ENCODE measurements at regions not wholly inside any gene's neighbourhood (a gene's known extent, or its start where the extent isn't known, plus 50 kb on each side); places are given as distances from the start of the nearest gene placed in this dataset.

DNA sequence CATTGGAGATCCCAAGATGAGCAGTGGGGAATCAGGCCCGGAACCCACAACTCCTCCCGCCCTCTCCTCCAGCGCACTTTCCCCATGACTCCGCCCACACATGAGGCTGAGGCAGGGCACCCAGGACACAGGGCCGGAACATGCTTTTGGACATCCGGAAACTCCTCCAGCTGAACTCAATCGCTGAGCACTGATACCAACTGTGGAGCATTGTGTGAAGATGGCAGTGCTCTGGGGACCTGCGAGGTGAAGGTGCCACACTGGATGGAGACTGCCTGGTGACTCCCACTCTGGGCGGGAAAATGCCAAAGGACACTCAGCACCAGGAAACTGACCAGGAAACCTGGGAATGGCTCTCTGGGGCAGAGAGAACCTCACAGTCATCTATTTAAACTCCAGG, 189.1 kb downstream of the FAM43A start:
- H3K9me2 ChIP-seq (ENCODE audit: insufficient read depth) = no peaks in the 10 kb centered on the region
- H3K27ac ChIP-seq (ENCODE audit: low read depth) = no peak overlapping the region
- ATAC-seq = no peak
- H3K79me2 ChIP-seq (replicated peaks; ENCODE audit: insufficient read depth) = no peaks in the 10 kb centered on the region
- no peaks in the 10 kb centered on the region for H3K9me3 Mint-ChIP-seq
- no peaks in the 10 kb centered on the region for H3K36me3 Mint-ChIP-seq (ENCODE audit: low read depth)
- no peak overlapping the region for H2AFZ ChIP-seq
- H3F3A ChIP-seq (replicated peaks; ENCODE audit: low read depth) = no peaks in the 10 kb centered on the region
- no peak overlapping the region for H3K4me3 ChIP-seq
- DNase-seq (ENCODE audit: low spot score) = no peak
- H3K36me3 ChIP-seq (ENCODE audit: insufficient read depth) = no peaks in the 10 kb centered on the region
- TF ChIP-seq ZNF331 (CRISPR knock-in tag; IDR thresholded peaks at IDR 0.05; ENCODE audit: low read depth) = no peak
- TF ChIP-seq EZH2phosphoT487 (IDR thresholded peaks at IDR 0.05; ENCODE audit: unreplicated experiment) = no peak
- TF ChIP-seq ZNF114 (CRISPR knock-in tag; IDR thresholded peaks at IDR 0.05) = no peak
- TF ChIP-seq EZH2 (IDR thresholded peaks at IDR 0.05; ENCODE audit: low read depth, unreplicated experiment) = no peak
- TF ChIP-seq, protein P1, sequence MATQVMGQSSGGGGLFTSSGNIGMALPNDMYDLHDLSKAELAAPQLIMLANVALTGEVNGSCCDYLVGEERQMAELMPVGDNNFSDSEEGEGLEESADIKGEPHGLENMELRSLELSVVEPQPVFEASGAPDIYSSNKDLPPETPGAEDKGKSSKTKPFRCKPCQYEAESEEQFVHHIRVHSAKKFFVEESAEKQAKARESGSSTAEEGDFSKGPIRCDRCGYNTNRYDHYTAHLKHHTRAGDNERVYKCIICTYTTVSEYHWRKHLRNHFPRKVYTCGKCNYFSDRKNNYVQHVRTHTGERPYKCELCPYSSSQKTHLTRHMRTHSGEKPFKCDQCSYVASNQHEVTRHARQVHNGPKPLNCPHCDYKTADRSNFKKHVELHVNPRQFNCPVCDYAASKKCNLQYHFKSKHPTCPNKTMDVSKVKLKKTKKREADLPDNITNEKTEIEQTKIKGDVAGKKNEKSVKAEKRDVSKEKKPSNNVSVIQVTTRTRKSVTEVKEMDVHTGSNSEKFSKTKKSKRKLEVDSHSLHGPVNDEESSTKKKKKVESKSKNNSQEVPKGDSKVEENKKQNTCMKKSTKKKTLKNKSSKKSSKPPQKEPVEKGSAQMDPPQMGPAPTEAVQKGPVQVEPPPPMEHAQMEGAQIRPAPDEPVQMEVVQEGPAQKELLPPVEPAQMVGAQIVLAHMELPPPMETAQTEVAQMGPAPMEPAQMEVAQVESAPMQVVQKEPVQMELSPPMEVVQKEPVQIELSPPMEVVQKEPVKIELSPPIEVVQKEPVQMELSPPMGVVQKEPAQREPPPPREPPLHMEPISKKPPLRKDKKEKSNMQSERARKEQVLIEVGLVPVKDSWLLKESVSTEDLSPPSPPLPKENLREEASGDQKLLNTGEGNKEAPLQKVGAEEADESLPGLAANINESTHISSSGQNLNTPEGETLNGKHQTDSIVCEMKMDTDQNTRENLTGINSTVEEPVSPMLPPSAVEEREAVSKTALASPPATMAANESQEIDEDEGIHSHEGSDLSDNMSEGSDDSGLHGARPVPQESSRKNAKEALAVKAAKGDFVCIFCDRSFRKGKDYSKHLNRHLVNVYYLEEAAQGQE (IDR thresholded peaks at IDR 0.05; ENCODE audit: unreplicated experiment) = no peak
- TF ChIP-seq, protein P2, sequence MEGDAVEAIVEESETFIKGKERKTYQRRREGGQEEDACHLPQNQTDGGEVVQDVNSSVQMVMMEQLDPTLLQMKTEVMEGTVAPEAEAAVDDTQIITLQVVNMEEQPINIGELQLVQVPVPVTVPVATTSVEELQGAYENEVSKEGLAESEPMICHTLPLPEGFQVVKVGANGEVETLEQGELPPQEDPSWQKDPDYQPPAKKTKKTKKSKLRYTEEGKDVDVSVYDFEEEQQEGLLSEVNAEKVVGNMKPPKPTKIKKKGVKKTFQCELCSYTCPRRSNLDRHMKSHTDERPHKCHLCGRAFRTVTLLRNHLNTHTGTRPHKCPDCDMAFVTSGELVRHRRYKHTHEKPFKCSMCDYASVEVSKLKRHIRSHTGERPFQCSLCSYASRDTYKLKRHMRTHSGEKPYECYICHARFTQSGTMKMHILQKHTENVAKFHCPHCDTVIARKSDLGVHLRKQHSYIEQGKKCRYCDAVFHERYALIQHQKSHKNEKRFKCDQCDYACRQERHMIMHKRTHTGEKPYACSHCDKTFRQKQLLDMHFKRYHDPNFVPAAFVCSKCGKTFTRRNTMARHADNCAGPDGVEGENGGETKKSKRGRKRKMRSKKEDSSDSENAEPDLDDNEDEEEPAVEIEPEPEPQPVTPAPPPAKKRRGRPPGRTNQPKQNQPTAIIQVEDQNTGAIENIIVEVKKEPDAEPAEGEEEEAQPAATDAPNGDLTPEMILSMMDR (conservative IDR thresholded peaks at IDR 0.05; ENCODE audit: low read depth in 2 of 2) = no peak
- TF ChIP-seq, protein P3, sequence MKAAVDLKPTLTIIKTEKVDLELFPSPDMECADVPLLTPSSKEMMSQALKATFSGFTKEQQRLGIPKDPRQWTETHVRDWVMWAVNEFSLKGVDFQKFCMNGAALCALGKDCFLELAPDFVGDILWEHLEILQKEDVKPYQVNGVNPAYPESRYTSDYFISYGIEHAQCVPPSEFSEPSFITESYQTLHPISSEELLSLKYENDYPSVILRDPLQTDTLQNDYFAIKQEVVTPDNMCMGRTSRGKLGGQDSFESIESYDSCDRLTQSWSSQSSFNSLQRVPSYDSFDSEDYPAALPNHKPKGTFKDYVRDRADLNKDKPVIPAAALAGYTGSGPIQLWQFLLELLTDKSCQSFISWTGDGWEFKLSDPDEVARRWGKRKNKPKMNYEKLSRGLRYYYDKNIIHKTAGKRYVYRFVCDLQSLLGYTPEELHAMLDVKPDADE (IDR thresholded peaks at IDR 0.05) = no peak
- no peak for TF ChIP-seq STAT1 (IDR thresholded peaks at IDR 0.05; ENCODE audit: unreplicated experiment)
- TF ChIP-seq, protein P4, sequence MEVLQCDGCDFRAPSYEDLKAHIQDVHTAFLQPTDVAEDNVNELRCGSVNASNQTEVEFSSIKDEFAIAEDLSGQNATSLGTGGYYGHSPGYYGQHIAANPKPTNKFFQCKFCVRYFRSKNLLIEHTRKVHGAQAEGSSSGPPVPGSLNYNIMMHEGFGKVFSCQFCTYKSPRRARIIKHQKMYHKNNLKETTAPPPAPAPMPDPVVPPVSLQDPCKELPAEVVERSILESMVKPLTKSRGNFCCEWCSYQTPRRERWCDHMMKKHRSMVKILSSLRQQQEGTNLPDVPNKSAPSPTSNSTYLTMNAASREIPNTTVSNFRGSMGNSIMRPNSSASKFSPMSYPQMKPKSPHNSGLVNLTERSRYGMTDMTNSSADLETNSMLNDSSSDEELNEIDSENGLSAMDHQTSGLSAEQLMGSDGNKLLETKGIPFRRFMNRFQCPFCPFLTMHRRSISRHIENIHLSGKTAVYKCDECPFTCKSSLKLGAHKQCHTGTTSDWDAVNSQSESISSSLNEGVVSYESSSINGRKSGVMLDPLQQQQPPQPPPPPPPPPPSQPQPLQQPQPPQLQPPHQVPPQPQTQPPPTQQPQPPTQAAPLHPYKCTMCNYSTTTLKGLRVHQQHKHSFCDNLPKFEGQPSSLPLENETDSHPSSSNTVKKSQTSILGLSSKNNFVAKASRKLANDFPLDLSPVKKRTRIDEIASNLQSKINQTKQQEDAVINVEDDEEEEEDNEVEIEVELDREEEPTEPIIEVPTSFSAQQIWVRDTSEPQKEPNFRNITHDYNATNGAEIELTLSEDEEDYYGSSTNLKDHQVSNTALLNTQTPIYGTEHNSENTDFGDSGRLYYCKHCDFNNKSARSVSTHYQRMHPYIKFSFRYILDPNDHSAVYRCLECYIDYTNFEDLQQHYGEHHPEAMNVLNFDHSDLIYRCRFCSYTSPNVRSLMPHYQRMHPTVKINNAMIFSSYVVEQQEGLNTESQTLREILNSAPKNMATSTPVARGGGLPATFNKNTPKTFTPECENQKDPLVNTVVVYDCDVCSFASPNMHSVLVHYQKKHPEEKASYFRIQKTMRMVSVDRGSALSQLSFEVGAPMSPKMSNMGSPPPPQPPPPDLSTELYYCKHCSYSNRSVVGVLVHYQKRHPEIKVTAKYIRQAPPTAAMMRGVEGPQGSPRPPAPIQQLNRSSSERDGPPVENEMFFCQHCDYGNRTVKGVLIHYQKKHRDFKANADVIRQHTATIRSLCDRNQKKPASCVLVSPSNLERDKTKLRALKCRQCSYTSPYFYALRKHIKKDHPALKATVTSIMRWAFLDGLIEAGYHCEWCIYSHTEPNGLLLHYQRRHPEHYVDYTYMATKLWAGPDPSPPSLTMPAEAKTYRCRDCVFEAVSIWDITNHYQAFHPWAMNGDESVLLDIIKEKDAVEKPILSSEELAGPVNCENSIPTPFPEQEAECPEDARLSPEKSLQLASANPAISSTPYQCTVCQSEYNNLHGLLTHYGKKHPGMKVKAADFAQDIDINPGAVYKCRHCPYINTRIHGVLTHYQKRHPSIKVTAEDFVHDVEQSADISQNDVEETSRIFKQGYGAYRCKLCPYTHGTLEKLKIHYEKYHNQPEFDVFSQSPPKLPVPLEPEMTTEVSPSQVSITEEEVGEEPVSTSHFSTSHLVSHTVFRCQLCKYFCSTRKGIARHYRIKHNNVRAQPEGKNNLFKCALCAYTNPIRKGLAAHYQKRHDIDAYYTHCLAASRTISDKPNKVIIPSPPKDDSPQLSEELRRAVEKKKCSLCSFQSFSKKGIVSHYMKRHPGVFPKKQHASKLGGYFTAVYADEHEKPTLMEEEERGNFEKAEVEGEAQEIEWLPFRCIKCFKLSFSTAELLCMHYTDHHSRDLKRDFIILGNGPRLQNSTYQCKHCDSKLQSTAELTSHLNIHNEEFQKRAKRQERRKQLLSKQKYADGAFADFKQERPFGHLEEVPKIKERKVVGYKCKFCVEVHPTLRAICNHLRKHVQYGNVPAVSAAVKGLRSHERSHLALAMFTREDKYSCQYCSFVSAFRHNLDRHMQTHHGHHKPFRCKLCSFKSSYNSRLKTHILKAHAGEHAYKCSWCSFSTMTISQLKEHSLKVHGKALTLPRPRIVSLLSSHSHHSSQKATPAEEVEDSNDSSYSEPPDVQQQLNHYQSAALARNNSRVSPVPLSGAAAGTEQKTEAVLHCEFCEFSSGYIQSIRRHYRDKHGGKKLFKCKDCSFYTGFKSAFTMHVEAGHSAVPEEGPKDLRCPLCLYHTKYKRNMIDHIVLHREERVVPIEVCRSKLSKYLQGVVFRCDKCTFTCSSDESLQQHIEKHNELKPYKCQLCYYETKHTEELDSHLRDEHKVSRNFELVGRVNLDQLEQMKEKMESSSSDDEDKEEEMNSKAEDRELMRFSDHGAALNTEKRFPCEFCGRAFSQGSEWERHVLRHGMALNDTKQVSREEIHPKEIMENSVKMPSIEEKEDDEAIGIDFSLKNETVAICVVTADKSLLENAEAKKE (CRISPR knock-in tag; IDR thresholded peaks at IDR 0.05) = no peak
- TF ChIP-seq CREB1 (CRISPR knock-in tag; IDR thresholded peaks at IDR 0.05; ENCODE audit: low read depth) = no peak
- TF ChIP-seq NANOG (IDR thresholded peaks at IDR 0.05; ENCODE audit: borderline replicate concordance) = no peak
- TF ChIP-seq JUNB (IDR thresholded peaks at IDR 0.05; ENCODE audit: unreplicated experiment) = no peak
- TF ChIP-seq POLR2AphosphoS5 (IDR thresholded peaks at IDR 0.05; ENCODE audit: low read depth) = no peak
- no peak overlapping the region for H3K4me2 ChIP-seq
- no peaks in the 10 kb centered on the region for H3K27me3 Mint-ChIP-seq (ENCODE audit: insufficient read depth, low read depth, poor library complexity)
- no peaks in the 10 kb centered on the region for H3K27me3 ChIP-seq (ENCODE audit: insufficient read depth)
- H3K4me1 Mint-ChIP-seq = peaks cover 21% of the 10 kb centered on the region
- no peak overlapping the region for H3K27ac Mint-ChIP-seq
- no peaks in the 10 kb centered on the region for H4K20me1 ChIP-seq (replicated peaks; ENCODE audit: insufficient read depth)
- peaks cover 18% of the 10 kb centered on the region for H3K4me1 ChIP-seq (ENCODE audit: insufficient read depth)
- no peak overlapping the region for H3K4me3 Mint-ChIP-seq

Data from GM23338 (cell line).